GM23338 (cell line): ENCODE measurements at regions not wholly inside any gene's neighbourhood (a gene's known extent, or its start where the extent isn't known, plus 50 kb on each side); places are given as distances from the start of the nearest gene placed in this dataset.

Experiments
- ATAC-seq: fragments of 200-7000 bp; cut with Tn5 transposase; 3 replicates; pipeline ENCODE4 v1.9.1; 2020
- DNase-seq: peaks from one replicate; pipeline ENCODE4 v3.0.0-alpha.2; 2015; ENCODE audit warnings: low spot score
- H2AFZ ChIP-seq: fragments of 200-600 bp; sonication (generic); 2 replicates; pipeline ENCODE4 v1.8.0; 2016; ENCODE audit warnings: antibody characterized with exemption, mild to moderate bottlenecking, moderate library complexity
- H3F3A ChIP-seq: fragments of 200-600 bp; sonication (generic); replicated peaks from 2 replicates; pipeline ENCODE4 v1.8.0; 2017; ENCODE audit warnings: antibody characterized with exemption, mixed run types, low read depth
- H3K27ac ChIP-seq: fragments of 200-600 bp; sonication (generic); 2 replicates; pipeline ENCODE4 v1.6.1; 2016; ENCODE audit warnings: low read depth
- H3K27me3 ChIP-seq: fragments of 200-600 bp; sonication (generic); 2 replicates; pipeline ENCODE4 v1.8.0; 2016; ENCODE audit warnings: mild to moderate bottlenecking, mixed run types, moderate library complexity; ENCODE audit not compliant: insufficient read depth
- H3K36me3 ChIP-seq: fragments of 200-600 bp; sonication (generic); 2 replicates; pipeline ENCODE4 v1.8.0; 2016; ENCODE audit warnings: mild to moderate bottlenecking; ENCODE audit not compliant: insufficient read depth
- H3K4me1 ChIP-seq: fragments of 200-600 bp; sonication (generic); 2 replicates; pipeline ENCODE4 v1.8.0; 2016; ENCODE audit warnings: mild to moderate bottlenecking, moderate library complexity; ENCODE audit not compliant: insufficient read depth
- H3K4me2 ChIP-seq: fragments of 200-600 bp; sonication (generic); 2 replicates; pipeline ENCODE4 v1.7.1; 2017; ENCODE audit warnings: mixed run types
- H3K4me3 ChIP-seq: fragments of 200-600 bp; sonication (generic); 2 replicates; pipeline ENCODE4 v1.6.1; 2016; ENCODE audit warnings: mixed run types
- H3K79me2 ChIP-seq: fragments of 200-600 bp; sonication (generic); replicated peaks from 2 replicates; pipeline ENCODE4 v1.8.0; 2017; ENCODE audit warnings: mild to moderate bottlenecking; ENCODE audit not compliant: insufficient read depth
- H3K9me2 ChIP-seq: fragments of 200-600 bp; sonication (generic); 2 replicates; pipeline ENCODE4 v1.8.0; 2017; ENCODE audit not compliant: insufficient read depth
- H4K20me1 ChIP-seq: fragments of 200-600 bp; sonication (generic); replicated peaks from 2 replicates; pipeline ENCODE4 v1.8.0; 2017; ENCODE audit warnings: mild to moderate bottlenecking; ENCODE audit not compliant: insufficient read depth
- H3K27ac Mint-ChIP-seq: 2 replicates; pipeline ENCODE4 v1.8.0; 2020; ENCODE audit warnings: inconsistent platforms, mild to moderate bottlenecking, moderate library complexity, mixed read lengths
- H3K27me3 Mint-ChIP-seq: 3 replicates; pipeline ENCODE4 v1.8.0; 2022; ENCODE audit warnings: low read depth, mild to moderate bottlenecking, moderate library complexity, mixed read lengths, inconsistent platforms; ENCODE audit not compliant: insufficient read depth, poor library complexity
- H3K36me3 Mint-ChIP-seq: 3 replicates; pipeline ENCODE4 v1.8.0; 2021; ENCODE audit warnings: low read depth, mild to moderate bottlenecking, inconsistent platforms, moderate library complexity, mixed read lengths
- H3K4me1 Mint-ChIP-seq: 3 replicates; pipeline ENCODE4 v1.8.0; 2020; ENCODE audit warnings: mild to moderate bottlenecking, inconsistent platforms, mixed read lengths
- H3K4me3 Mint-ChIP-seq: 3 replicates; pipeline ENCODE4 v1.8.0; 2021; ENCODE audit warnings: moderate library complexity, mild to moderate bottlenecking, inconsistent platforms, mixed read lengths
- H3K9me3 Mint-ChIP-seq: 3 replicates; pipeline ENCODE4 v1.8.0; 2020; ENCODE audit warnings: moderate library complexity, mild to moderate bottlenecking, inconsistent platforms, mixed read lengths
- NANOG ChIP-seq: IDR thresholded peaks from 2 replicates; pipeline ENCODE4 v1.6.1; 2016; ENCODE audit warnings: antibody characterized with exemption, borderline replicate concordance
- REST ChIP-seq: IDR thresholded peaks from one replicate; pipeline ENCODE4 v1.6.1; 2018; ENCODE audit warnings: antibody characterized with exemption; ENCODE audit not compliant: unreplicated experiment
- ZNF114 ChIP-seq: fragments of 250-450 bp; sonication (Bioruptor Pico); IDR thresholded peaks from 2 replicates; pipeline ENCODE4 v1.5.0; 2020; ENCODE audit warnings: mild to moderate bottlenecking, moderate library complexity
- ZNF462 ChIP-seq: fragments of 250-450 bp; sonication (Bioruptor Pico); IDR thresholded peaks from 2 replicates; pipeline ENCODE4 v1.5.0; 2020; ENCODE audit warnings: mild to moderate bottlenecking, moderate library complexity
- TF ChIP-seq, protein P1 (sequence below), 2 experiments: fragments of 200-600 bp in 1 of 2; sonication (generic) in 1 of 2; conservative IDR thresholded peaks; 2 replicates each; pipeline versions ENCODE4 v1.5.1 to v1.6.1; 2016 to 2017; ENCODE audit warnings: antibody characterized with exemption in 2 of 2, low read depth in 2 of 2, mild to moderate bottlenecking in 2 of 2, moderate library complexity in 1 of 2

GRCh38 chr3:186414735-186415419, 52.8 kb upstream of the DGKG start (continued):
- TF ChIP-seq REST, result no peak
- TF ChIP-seq, protein P1, sequence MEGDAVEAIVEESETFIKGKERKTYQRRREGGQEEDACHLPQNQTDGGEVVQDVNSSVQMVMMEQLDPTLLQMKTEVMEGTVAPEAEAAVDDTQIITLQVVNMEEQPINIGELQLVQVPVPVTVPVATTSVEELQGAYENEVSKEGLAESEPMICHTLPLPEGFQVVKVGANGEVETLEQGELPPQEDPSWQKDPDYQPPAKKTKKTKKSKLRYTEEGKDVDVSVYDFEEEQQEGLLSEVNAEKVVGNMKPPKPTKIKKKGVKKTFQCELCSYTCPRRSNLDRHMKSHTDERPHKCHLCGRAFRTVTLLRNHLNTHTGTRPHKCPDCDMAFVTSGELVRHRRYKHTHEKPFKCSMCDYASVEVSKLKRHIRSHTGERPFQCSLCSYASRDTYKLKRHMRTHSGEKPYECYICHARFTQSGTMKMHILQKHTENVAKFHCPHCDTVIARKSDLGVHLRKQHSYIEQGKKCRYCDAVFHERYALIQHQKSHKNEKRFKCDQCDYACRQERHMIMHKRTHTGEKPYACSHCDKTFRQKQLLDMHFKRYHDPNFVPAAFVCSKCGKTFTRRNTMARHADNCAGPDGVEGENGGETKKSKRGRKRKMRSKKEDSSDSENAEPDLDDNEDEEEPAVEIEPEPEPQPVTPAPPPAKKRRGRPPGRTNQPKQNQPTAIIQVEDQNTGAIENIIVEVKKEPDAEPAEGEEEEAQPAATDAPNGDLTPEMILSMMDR (conservative IDR thresholded peaks at IDR 0.05; ENCODE audit: low read depth in 2 of 2), result no peak

- peak overlapping the region; percentile 34; the same call in 1 of the 2 replicates for H3K27ac ChIP-seq
- peak overlapping the region; percentile 73 for H3K4me3 Mint-ChIP-seq
- H3K4me1 Mint-ChIP-seq, result peaks cover 30% of the 10 kb centered on the region
- H3K79me2 ChIP-seq, result no peaks in the 10 kb centered on the region
- no peaks in the 10 kb centered on the region; the same call in 2 of the 3 replicates for H3K36me3 Mint-ChIP-seq
- peak overlapping the region; percentile 63 for H3K27ac Mint-ChIP-seq
- H3F3A ChIP-seq, result no peaks in the 10 kb centered on the region
- no peaks in the 10 kb centered on the region for H4K20me1 ChIP-seq
- peaks cover 17% of the 10 kb centered on the region for H3K4me1 ChIP-seq
- no peaks in the 10 kb centered on the region for H3K27me3 ChIP-seq
- peak overlapping the region; percentile 51 for H3K4me3 ChIP-seq
- H3K36me3 ChIP-seq, result no peaks in the 10 kb centered on the region
- peak; percentile 75 for DNase-seq
- H3K9me3 Mint-ChIP-seq, result no peaks in the 10 kb centered on the region
- peak; percentile 77 for ATAC-seq
- H3K9me2 ChIP-seq, result no peaks in the 10 kb centered on the region
- peaks cover 23% of the 10 kb centered on the region for H3K27me3 Mint-ChIP-seq
- peak overlapping the region; percentile 86 for H3K4me2 ChIP-seq
- H2AFZ ChIP-seq, result peak overlapping the region; percentile 86
- no peak for TF ChIP-seq NANOG
- no peak for TF ChIP-seq REST
- no peak for TF ChIP-seq ZNF462
- TF ChIP-seq ZNF114, result no peak
These were observed 51.8 kb upstream of the DGKG start for GRCh38 chr3:186413615-186414415.
